Mesendoderm (in vitro differentiated cells): ENCODE measurements at regions not wholly inside any gene's neighbourhood (a gene's known extent, or its start where the extent isn't known, plus 50 kb on each side); places are given as distances from the start of the nearest gene placed in this dataset.
A peak's percentile ranks its signal among the peaks of the same experiment; 100 is the strongest.

Source experiments
- DNase-seq: peaks from one replicate; pipeline ENCODE4 v3.0.0; 2013
- H2AK5ac ChIP-seq: 2 replicates; pipeline ENCODE4 v1.6.1; 2013; ENCODE audit warnings: low read length, inconsistent platforms
- H2BK120ac ChIP-seq: 2 replicates; pipeline ENCODE4 v1.6.1; 2013; ENCODE audit warnings: low read depth, mild to moderate bottlenecking, low read length, moderate library complexity, mixed read lengths
- H2BK15ac ChIP-seq: replicated peaks from 2 replicates; pipeline ENCODE4 v1.6.1; 2013; ENCODE audit warnings: low read depth, mild to moderate bottlenecking, moderate library complexity
- H2BK5ac ChIP-seq: 2 replicates; pipeline ENCODE4 v1.6.1; 2013; ENCODE audit warnings: low read length, inconsistent platforms
- H3K18ac ChIP-seq: 2 replicates; pipeline ENCODE4 v1.6.1; 2013; ENCODE audit warnings: mild to moderate bottlenecking, low read length, mixed read lengths
- H3K23ac ChIP-seq: one replicate; pipeline ENCODE4 v1.6.1; 2013; ENCODE audit warnings: low read length
- H3K27ac ChIP-seq: 2 replicates; pipeline ENCODE4 v1.5.1; 2013; ENCODE audit warnings: low read depth, mild to moderate bottlenecking, inconsistent platforms, low read length, moderate library complexity
- H3K27me3 ChIP-seq: 2 replicates; pipeline ENCODE4 v1.6.1; 2013; ENCODE audit warnings: low read length, control low read depth, mild to moderate bottlenecking, inconsistent platforms; ENCODE audit not compliant: insufficient read depth, poor library complexity
- H3K36me3 ChIP-seq: 2 replicates; pipeline ENCODE4 v1.6.1; 2013; ENCODE audit warnings: low read length, inconsistent platforms; ENCODE audit not compliant: control insufficient read depth, insufficient read depth
- H3K4ac ChIP-seq: one replicate; pipeline ENCODE4 v1.6.1; 2013; ENCODE audit warnings: low read depth, mild to moderate bottlenecking, low read length, moderate library complexity
- H3K4me1 ChIP-seq: 2 replicates; pipeline ENCODE4 v1.6.1; 2013; ENCODE audit warnings: low read depth, low read length, inconsistent platforms; ENCODE audit not compliant: control insufficient read depth
- H3K4me2 ChIP-seq: 2 replicates; pipeline ENCODE4 v1.6.1; 2013; ENCODE audit warnings: low read length
- H3K4me3 ChIP-seq: 2 replicates; pipeline ENCODE4 v1.5.1; 2013; ENCODE audit warnings: mild to moderate bottlenecking, low read length
- H3K56ac ChIP-seq: one replicate; pipeline ENCODE4 v1.6.1; 2013; ENCODE audit warnings: low read length
- H3K79me1 ChIP-seq: 2 replicates; pipeline ENCODE4 v1.6.1; 2013; ENCODE audit warnings: low read length, inconsistent platforms
- H3K79me2 ChIP-seq: 2 replicates; pipeline ENCODE4 v1.6.1; 2013; ENCODE audit warnings: mild to moderate bottlenecking, low read length; ENCODE audit not compliant: control insufficient read depth, insufficient read depth
- H3K9ac ChIP-seq: 2 replicates; pipeline ENCODE4 v1.6.1; 2013; ENCODE audit warnings: low read length, inconsistent platforms
- H4K5ac ChIP-seq: one replicate; pipeline ENCODE4 v1.6.1; 2013; ENCODE audit warnings: low read length
- H4K8ac ChIP-seq: one replicate; pipeline ENCODE4 v1.6.1; 2013; ENCODE audit warnings: low read depth, mild to moderate bottlenecking, control low read depth, low read length, moderate library complexity
- WGBS: extraction: QIAGEN DNeasy Blood & Tissue Kit; methylation state at CpG from one replicate; pipeline ENCODE4 v1.1.7; 2013; ENCODE audit warnings: low lambda C conversion rate, missing lambda C conversion rate; ENCODE audit not compliant: insufficient coverage; ENCODE audit errors: extremely low coverage; 5-methylcytosine and 5-hydroxymethylcytosine counted together

DNA sequence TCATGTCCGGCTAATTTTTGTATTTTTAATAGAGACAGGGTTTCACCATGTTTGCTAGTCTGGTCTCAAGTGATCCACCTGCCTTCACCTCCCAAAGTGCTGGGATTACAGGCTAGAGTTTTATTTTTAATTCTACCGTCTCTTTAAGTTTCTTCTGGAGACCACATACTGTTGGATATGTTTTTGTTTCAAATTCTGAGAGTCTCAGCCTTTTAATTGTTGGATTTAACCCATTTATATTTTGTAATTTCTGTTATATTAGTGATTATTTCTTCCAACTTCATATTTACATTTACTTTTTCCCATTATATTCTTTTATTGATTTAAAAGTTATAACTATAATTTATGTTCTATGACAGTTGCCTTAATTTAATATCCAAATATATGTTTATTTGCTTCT lies 139.4 kb downstream of the BMS1 start:
- H3K4me1 ChIP-seq: peaks cover under 1% of the 10 kb centered on the region
- no peak overlapping the region for H3K27ac ChIP-seq
- no peak overlapping the region for H3K9ac ChIP-seq
- no peak overlapping the region for H2BK15ac ChIP-seq
- H2BK5ac ChIP-seq: no peak overlapping the region
- H2AK5ac ChIP-seq: no peak overlapping the region
- H4K8ac ChIP-seq: no peak overlapping the region
- no peak overlapping the region for H3K4ac ChIP-seq
- H3K36me3 ChIP-seq: no peaks in the 10 kb centered on the region
- no peak overlapping the region for H3K4me3 ChIP-seq
- no peaks in the 10 kb centered on the region for H3K79me2 ChIP-seq
- H4K5ac ChIP-seq: no peak overlapping the region
- H3K56ac ChIP-seq: no peak overlapping the region
- no peaks in the 10 kb centered on the region for H3K79me1 ChIP-seq
- no peak overlapping the region for H2BK120ac ChIP-seq
- H3K18ac ChIP-seq: no peak overlapping the region
- no peak for DNase-seq
- no peak overlapping the region for H3K23ac ChIP-seq
- H3K4me2 ChIP-seq: no peak overlapping the region
- no peaks in the 10 kb centered on the region for H3K27me3 ChIP-seq
- WGBS: no CpG with 5 or more reads among the region's 2 CpGs

GRCh38 chr10:42924484-42924883 lies 141.9 kb downstream of the BMS1 start:
- Histone ChIP-seq H3K79me1 (no peaks in the 10 kb centered on the region), H3K9ac (no peak overlapping the region), H4K5ac (no peak overlapping the region), H3K27me3 (no peaks in the 10 kb centered on the region), H2BK15ac (no peak overlapping the region), H4K8ac (no peak overlapping the region), H3K36me3 (no peaks in the 10 kb centered on the region), H2AK5ac (no peak overlapping the region), H3K4me1 (peaks cover 2% of the 10 kb centered on the region), H3K18ac (no peak overlapping the region), H3K4me2 (no peak overlapping the region), H2BK5ac (no peak overlapping the region), H3K56ac (no peak overlapping the region), H3K4me3 (no peak overlapping the region), H3K4ac (no peak overlapping the region), H3K23ac (no peak overlapping the region), H2BK120ac (no peak overlapping the region), H3K79me2 (no peaks in the 10 kb centered on the region), H3K27ac (no peak overlapping the region)
- WGBS: no CpG with 5 or more reads among the region's 5 CpGs
- DNase-seq: peak; percentile 7

DNA sequence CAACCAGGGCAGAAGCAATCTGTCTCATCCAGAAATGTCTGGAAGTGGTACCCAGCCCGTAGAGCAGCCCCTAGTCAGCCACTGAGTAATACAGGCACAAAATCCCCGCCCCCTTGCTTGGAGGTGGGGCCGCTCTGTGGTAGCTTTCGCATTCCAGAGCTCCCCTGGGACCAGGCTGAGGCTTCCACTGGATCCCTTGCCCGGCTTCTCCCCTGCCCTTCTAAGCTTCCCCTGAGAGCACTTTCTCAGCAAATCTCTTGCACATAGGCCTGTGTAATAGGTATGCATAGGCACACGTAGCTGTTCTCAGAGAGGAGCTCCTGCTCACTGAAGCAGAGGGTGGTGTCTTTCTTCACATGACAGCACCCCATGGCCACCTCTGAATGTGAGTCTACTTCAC lies 144.2 kb downstream of the BMS1 start:
- Histone ChIP-seq H3K79me2 (no peaks in the 10 kb centered on the region), H3K9ac (no peak overlapping the region), H3K36me3 (no peaks in the 10 kb centered on the region), H3K79me1 (no peaks in the 10 kb centered on the region), H3K18ac (no peak overlapping the region), H3K4me3 (no peak overlapping the region), H2AK5ac (no peak overlapping the region), H3K4me1 (peaks cover 2% of the 10 kb centered on the region), H2BK5ac (no peak overlapping the region), H3K4ac (no peak overlapping the region), H3K23ac (no peak overlapping the region), H2BK15ac (no peak overlapping the region), H3K56ac (no peak overlapping the region), H3K27me3 (no peaks in the 10 kb centered on the region), H4K5ac (no peak overlapping the region), H3K27ac (no peak overlapping the region), H4K8ac (no peak overlapping the region), H3K4me2 (no peak overlapping the region), H2BK120ac (no peak overlapping the region)
- no CpG with 5 or more reads among the region's 6 CpGs for WGBS
- DNase-seq: peak; percentile 71

GRCh38 chr10:42928064-42928463 lies 145.5 kb downstream of the BMS1 start:
- peaks cover 2% of the 10 kb centered on the region for H3K4me1 ChIP-seq
- H3K27ac ChIP-seq: no peak overlapping the region
- H3K56ac ChIP-seq: no peak overlapping the region
- H3K4me3 ChIP-seq: no peak overlapping the region
- no peak overlapping the region for H2AK5ac ChIP-seq
- no CpG with 5 or more reads among the region's 9 CpGs for WGBS
- no peak overlapping the region for H4K5ac ChIP-seq
- H3K18ac ChIP-seq: no peak overlapping the region
- H4K8ac ChIP-seq: no peak overlapping the region
- no peak for DNase-seq
- no peak overlapping the region for H2BK5ac ChIP-seq
- no peak overlapping the region for H3K23ac ChIP-seq
- H3K27me3 ChIP-seq: no peaks in the 10 kb centered on the region
- no peak overlapping the region for H2BK120ac ChIP-seq
- no peaks in the 10 kb centered on the region for H3K36me3 ChIP-seq
- H3K79me1 ChIP-seq: no peaks in the 10 kb centered on the region
- H3K9ac ChIP-seq: no peak overlapping the region
- H3K79me2 ChIP-seq: no peaks in the 10 kb centered on the region
- H3K4ac ChIP-seq: no peak overlapping the region
- no peak overlapping the region for H3K4me2 ChIP-seq
- no peak overlapping the region for H2BK15ac ChIP-seq

DNA sequence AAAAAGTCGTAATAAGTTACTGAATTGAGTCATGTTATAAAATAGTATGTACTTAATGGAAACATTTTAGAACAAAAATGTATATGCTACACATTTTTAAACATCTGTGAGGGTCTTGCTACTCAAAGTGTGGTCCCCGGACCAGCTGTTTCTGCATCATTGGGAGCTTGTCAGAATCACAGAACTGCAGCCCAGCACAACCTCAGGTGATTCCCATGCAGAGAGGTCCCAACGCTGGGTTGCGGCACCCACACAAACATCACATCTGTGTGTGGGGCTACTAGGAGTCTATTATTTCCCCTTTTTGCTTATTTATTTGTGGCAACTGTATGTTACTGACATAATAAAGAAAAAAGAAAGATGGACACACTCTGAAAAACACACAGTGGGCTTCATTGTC lies 146.6 kb downstream of the BMS1 start:
- no peak overlapping the region for H4K5ac ChIP-seq
- H3K9ac ChIP-seq: no peak overlapping the region
- no peak overlapping the region for H3K23ac ChIP-seq
- H2BK5ac ChIP-seq: no peak overlapping the region
- no peak overlapping the region for H3K18ac ChIP-seq
- H3K4me1 ChIP-seq: peaks cover 2% of the 10 kb centered on the region
- no peak for DNase-seq
- 100% methylated on average over 1 of the region's 4 CpGs for WGBS
- H3K79me1 ChIP-seq: no peaks in the 10 kb centered on the region
- no peak overlapping the region for H3K56ac ChIP-seq
- no peaks in the 10 kb centered on the region for H3K36me3 ChIP-seq
- no peak overlapping the region for H3K4me3 ChIP-seq
- H4K8ac ChIP-seq: no peak overlapping the region
- no peak overlapping the region for H3K4me2 ChIP-seq
- no peaks in the 10 kb centered on the region for H3K27me3 ChIP-seq
- no peak overlapping the region for H2BK15ac ChIP-seq
- H3K27ac ChIP-seq: no peak overlapping the region
- no peak overlapping the region for H3K4ac ChIP-seq
- no peak overlapping the region for H2BK120ac ChIP-seq
- H2AK5ac ChIP-seq: no peak overlapping the region
- H3K79me2 ChIP-seq: no peaks in the 10 kb centered on the region

DNA sequence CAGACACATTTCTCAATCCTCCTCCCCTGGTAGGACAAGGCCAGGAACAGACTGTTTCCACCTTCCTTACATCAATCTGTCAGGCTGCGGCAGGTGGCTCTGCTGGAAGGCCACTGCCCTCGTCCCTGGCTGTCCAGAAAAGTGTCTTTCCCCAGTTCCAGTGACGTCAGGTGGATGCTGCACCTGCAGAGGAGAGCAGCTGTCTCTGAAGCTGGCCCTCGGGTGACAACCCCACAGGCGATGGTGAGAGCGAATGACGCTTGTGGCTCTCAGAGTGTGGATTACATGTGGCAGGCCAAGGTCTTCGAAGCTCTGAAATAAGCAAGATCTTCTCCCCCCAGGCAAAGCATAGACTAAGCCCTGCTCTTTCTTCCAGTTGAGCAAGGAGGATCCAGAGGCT lies 146.9 kb upstream of the RET start:
- Histone ChIP-seq H3K4ac (no peak overlapping the region), H3K4me2 (no peak overlapping the region), H3K79me1 (no peaks in the 10 kb centered on the region), H3K4me3 (no peak overlapping the region), H3K36me3 (no peaks in the 10 kb centered on the region), H2AK5ac (no peak overlapping the region), H2BK15ac (no peak overlapping the region), H3K9ac (no peak overlapping the region), H3K23ac (no peak overlapping the region), H2BK5ac (no peak overlapping the region), H4K5ac (no peak overlapping the region), H4K8ac (no peak overlapping the region), H3K27me3 (no peaks in the 10 kb centered on the region), H3K56ac (no peak overlapping the region), H2BK120ac (no peak overlapping the region), H3K79me2 (no peaks in the 10 kb centered on the region), H3K27ac (no peak overlapping the region), H3K4me1 (peaks cover 2% of the 10 kb centered on the region), H3K18ac (no peak overlapping the region)
- DNase-seq: no peak
- WGBS: no CpG with 5 or more reads among the region's 8 CpGs
